ENCODE measurements at regions not wholly inside any gene's neighbourhood (a gene's known extent, or its start where the extent isn't known, plus 50 kb on each side); places are given as distances from the start of the nearest gene placed in this dataset.

- TF ChIP-seq, protein P1, sequence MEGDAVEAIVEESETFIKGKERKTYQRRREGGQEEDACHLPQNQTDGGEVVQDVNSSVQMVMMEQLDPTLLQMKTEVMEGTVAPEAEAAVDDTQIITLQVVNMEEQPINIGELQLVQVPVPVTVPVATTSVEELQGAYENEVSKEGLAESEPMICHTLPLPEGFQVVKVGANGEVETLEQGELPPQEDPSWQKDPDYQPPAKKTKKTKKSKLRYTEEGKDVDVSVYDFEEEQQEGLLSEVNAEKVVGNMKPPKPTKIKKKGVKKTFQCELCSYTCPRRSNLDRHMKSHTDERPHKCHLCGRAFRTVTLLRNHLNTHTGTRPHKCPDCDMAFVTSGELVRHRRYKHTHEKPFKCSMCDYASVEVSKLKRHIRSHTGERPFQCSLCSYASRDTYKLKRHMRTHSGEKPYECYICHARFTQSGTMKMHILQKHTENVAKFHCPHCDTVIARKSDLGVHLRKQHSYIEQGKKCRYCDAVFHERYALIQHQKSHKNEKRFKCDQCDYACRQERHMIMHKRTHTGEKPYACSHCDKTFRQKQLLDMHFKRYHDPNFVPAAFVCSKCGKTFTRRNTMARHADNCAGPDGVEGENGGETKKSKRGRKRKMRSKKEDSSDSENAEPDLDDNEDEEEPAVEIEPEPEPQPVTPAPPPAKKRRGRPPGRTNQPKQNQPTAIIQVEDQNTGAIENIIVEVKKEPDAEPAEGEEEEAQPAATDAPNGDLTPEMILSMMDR (conservative IDR thresholded peaks at IDR 0.05; ENCODE audit: low read length) = no peak
- TF ChIP-seq EZH2phosphoT487 (IDR thresholded peaks at IDR 0.05; ENCODE audit: borderline replicate concordance) = no peak
Measured at GRCh38 chr1:238745069-238745468, 641.3 kb upstream of the CHRM3 start.
